ENCODE measurements at regions not wholly inside any gene's neighbourhood (a gene's known extent, or its start where the extent isn't known, plus 50 kb on each side); places are given as distances from the start of the nearest gene placed in this dataset.
"Not testable (repeated sequence)": the region's sequence is repeated elsewhere in the genome, so short reads cannot be mapped to it uniquely, and the experiment has no call there.

DNA sequence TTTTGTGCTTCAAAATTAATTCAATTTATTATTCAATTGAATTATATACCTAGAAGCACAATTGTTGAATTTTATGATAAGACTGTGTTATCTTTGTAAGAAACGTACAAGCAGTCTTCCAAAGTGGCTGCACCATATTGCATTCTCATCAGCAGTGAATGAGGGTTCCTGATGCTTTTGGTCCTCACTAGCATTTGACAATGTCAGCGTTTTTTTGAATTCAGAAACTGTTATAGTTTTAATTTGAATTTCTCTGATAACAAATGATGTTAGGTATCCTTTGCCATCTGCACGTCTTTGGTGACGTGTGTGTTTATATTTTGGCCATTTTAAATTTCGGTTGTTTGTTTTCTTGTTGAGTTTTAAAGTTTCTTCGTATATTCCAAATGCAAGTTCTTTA is 553.0 kb upstream of the ZP4 start:
- ChIA-PET POLR2A (ENCODE audit: low non-redundant PET) (no interaction called here), CTCF (interaction anchor here (1.0 kb wide), 1 partner anchor 579 kb away, joined by 3 read pairs; no protein-coding TSS in a partner anchor)
- DNase-seq (ENCODE audit: low spot score), result no peak
- TF ChIP-seq, protein P1, sequence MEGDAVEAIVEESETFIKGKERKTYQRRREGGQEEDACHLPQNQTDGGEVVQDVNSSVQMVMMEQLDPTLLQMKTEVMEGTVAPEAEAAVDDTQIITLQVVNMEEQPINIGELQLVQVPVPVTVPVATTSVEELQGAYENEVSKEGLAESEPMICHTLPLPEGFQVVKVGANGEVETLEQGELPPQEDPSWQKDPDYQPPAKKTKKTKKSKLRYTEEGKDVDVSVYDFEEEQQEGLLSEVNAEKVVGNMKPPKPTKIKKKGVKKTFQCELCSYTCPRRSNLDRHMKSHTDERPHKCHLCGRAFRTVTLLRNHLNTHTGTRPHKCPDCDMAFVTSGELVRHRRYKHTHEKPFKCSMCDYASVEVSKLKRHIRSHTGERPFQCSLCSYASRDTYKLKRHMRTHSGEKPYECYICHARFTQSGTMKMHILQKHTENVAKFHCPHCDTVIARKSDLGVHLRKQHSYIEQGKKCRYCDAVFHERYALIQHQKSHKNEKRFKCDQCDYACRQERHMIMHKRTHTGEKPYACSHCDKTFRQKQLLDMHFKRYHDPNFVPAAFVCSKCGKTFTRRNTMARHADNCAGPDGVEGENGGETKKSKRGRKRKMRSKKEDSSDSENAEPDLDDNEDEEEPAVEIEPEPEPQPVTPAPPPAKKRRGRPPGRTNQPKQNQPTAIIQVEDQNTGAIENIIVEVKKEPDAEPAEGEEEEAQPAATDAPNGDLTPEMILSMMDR (conservative IDR thresholded peaks at IDR 0.05; ENCODE audit: low read depth), result no peak
- no peak overlapping the region for H3K27ac ChIP-seq

DNA sequence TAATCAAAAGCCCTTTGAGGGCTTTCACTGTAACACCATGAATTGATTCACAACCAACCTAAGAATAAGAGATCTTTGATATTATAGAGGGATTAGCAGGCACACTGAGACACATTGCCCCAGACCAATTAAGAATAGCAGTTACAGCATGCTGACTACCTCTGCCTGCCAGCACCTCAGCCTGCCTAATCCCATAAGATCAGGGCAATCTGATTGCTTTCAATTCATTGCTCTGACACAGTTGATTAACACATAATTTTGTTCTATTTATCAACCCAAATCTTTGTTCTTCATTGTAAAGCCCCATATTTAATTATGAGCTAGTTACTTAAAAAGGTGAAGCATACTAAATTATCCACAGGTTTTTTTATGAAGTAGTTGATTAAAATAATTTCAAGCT is 548.8 kb upstream of the ZP4 start:
- ChIA-PET CTCF (no interaction called here), POLR2A (ENCODE audit: low non-redundant PET) (no interaction called here)
- no peak overlapping the region for H3K27ac ChIP-seq
- TF ChIP-seq, protein P1 (conservative IDR thresholded peaks at IDR 0.05; ENCODE audit: low read depth), result no peak
- DNase-seq (ENCODE audit: low spot score), result no peak

DNA sequence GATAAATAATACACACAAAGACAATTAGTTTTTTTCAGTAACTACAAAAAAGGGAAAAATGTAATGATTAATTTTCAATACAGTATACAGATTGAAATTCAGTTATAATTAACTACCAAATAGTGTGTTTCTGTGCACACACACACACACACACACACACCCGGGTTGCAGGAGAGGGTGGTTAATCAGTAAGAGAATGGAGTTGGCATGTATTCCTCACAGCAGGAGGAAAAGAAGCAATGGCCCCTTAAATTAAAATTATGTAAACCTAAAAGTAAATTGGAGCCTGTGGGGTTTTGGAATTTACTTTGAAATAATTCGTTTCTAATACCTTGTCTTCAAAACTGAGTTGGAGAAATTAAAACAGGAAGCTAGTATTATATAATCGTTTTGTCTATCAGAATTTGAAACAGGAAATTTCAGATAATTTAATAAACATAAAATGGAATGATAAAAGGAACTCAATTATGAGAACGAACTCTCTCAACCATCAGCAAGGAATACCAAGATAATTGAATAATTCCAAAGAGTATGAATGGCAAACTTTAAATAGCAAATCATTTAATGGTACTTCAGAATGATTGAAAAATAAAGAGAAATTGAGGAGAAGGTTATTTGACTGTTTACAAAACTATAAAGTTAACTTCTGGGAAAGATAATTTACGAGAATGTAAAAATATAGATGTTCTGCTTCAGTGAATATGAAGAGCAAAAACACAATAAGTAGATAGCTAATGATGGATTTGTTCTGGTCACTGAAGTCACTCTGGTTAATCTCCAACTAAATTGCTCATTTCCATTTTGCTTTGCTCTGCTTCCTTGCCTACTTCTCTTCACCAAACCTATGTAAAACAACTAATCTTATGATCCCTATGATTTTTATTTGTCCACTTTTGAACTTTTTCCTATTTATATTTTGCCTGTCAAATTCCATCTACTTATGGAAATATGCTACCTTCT is 547.9 kb upstream of the ZP4 start:
- ChIA-PET POLR2A (ENCODE audit: low non-redundant PET) (no interaction called here), CTCF (no interaction called here)
- no peak for DNase-seq (ENCODE audit: low spot score)
- TF ChIP-seq, protein P1 (conservative IDR thresholded peaks at IDR 0.05; ENCODE audit: low read depth), result no peak
- no peak overlapping the region for H3K27ac ChIP-seq

DNA sequence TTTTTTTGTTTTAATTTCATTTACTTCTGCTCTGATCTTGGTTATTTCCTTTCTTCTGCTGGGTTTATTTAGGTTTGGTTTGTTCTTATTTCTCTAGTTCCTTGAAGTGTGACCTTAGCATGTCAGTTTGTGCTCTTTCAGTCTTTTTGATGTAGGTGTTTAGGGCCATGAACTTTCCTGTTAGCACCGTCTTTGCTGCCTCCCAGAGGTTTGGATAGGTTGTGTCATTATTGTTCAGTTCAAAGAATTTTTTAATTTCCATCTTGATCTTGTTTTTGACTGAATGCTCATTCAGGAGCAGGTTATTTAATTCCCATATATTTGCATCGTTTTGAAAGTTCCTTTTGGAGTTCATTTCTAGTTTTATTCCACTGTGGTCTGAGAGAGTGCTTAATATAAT is 539.0 kb upstream of the ZP4 start:
- POLR2A ChIA-PET (ENCODE audit: low non-redundant PET); CTCF ChIA-PET; H3K27ac ChIP-seq; DNase-seq (ENCODE audit: low spot score): not testable (repeated sequence)

DNA sequence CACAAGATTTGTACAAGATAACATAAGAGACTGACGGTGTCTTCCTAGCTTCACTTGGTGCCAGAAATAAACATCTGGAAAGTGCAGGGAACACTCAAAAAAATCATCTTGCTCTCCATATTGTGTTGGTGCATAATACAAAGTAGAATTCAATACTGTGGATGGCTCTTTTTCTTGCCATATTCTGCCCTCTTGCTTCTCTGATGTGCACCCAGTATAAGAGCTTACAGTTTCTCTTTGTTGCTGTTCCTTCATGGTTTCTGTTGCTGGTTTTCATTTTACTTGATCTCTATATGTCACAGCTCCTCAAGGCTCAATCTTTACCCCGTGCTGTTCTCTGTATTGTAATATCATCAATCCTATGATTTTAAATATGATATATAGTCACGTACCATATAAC is 528.5 kb upstream of the ZP4 start:
- TF ChIP-seq, protein P1 (conservative IDR thresholded peaks at IDR 0.05; ENCODE audit: low read depth), result no peak
- no peak for DNase-seq (ENCODE audit: low spot score)
- ChIA-PET POLR2A (ENCODE audit: low non-redundant PET) (no interaction called here), CTCF (no interaction called here)
- H3K27ac ChIP-seq, result no peak overlapping the region

DNA sequence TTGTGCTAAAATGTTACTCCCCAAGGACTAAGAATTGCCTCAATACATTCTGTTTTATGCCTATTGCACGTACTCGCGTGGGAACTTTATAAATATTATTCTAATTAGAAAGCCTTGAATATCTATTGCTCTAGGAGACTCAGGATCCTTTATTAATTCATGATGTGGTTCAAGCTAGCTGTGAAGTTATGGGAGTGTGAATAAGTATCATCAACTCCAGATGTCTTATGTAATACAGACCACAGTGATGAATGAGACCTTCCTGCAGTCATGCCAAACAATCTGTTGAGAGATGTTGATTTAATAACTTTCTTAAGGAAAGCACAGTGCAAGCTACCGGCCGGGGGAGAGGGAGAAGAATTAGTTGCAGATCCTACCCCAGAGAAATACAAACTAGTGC is 519.2 kb upstream of the ZP4 start:
- ChIA-PET POLR2A (ENCODE audit: low non-redundant PET) (no interaction called here), CTCF (interaction anchor here (0.5 kb wide), 1 partner anchor 487 kb away, joined by 3 read pairs; no protein-coding TSS in a partner anchor)
- H3K27ac ChIP-seq, result no peak overlapping the region
- TF ChIP-seq, protein P1 (conservative IDR thresholded peaks at IDR 0.05; ENCODE audit: low read depth), result no peak
- DNase-seq (ENCODE audit: low spot score), result no peak

DNA sequence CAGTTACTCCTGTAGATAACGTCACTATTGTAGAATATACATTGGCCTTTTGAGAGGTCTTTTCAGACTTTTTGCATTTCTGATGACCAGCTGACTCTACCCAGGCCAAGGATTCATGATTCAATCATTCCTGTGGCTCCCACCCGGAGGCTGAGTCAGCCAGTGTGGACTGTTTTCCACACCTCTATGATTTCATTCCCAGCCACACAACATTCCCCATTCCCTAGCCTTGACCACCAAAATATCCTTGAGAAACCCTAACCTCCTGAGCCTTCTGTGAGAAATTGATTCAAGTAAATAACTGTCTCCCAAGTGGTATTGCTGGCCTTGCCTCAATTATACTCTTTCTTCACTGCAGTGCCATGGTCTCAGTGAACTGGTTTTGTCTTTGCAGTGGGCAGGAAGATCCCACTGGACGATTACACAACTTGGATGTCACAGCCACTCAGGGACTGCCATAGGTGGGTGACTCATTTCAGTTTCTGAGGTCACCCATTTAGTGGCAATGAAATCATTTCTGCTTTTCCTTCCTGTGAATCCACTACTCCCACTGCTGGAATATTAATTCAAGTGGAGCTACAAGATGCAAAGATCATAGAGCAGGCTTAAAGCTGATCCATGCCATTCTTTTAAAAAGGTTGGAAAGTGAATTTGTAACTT is 518.6 kb upstream of the ZP4 start:
- peak; percentile 27 for DNase-seq (ENCODE audit: low spot score)
- CTCF ChIA-PET, result interaction anchor here (0.5 kb wide), 1 partner anchor 487 kb away, joined by 3 read pairs; no protein-coding TSS in a partner anchor
- no peak overlapping the region for H3K27ac ChIP-seq
- TF ChIP-seq, protein P1 (conservative IDR thresholded peaks at IDR 0.05; ENCODE audit: low read depth), result no peak
- POLR2A ChIA-PET (ENCODE audit: low non-redundant PET), result no interaction called here

Data from RWPE1 (cell line).